Hepatocyte (in vitro differentiated cells): ENCODE measurements at regions not wholly inside any gene's neighbourhood (a gene's known extent, or its start where the extent isn't known, plus 50 kb on each side); places are given as distances from the start of the nearest gene placed in this dataset.
"Not testable (repeated sequence)": the region's sequence is repeated elsewhere in the genome, so short reads cannot be mapped to it uniquely, and the experiment has no call there.

Experiments used
- DNase-seq: peaks from one replicate; pipeline ENCODE4 v3.0.0-alpha.2; 2016; ENCODE audit warnings: low spot score
- H2AFZ ChIP-seq: fragments of 200-600 bp; sonication (generic); 2 replicates; pipeline ENCODE4 v1.6.0; 2016; ENCODE audit warnings: antibody characterized with exemption, mild to moderate bottlenecking
- H3K27ac ChIP-seq: fragments of 200-600 bp; sonication (generic); 2 replicates; pipeline ENCODE4 v1.5.1; 2016; ENCODE audit warnings: mild to moderate bottlenecking
- H3K27me3 ChIP-seq: fragments of 200-600 bp; sonication (generic); 2 replicates; pipeline ENCODE4 v1.6.1; 2016
- H3K36me3 ChIP-seq: fragments of 200-600 bp; sonication (generic); replicated peaks from 2 replicates; pipeline ENCODE4 v1.5.1; 2016; ENCODE audit warnings: low read depth; ENCODE audit not compliant: insufficient read depth
- H3K4me1 ChIP-seq: fragments of 200-600 bp; sonication (generic); 2 replicates; pipeline ENCODE4 v1.5.1; 2016; ENCODE audit warnings: mild to moderate bottlenecking, moderate library complexity; ENCODE audit not compliant: insufficient read depth
- H3K4me2 ChIP-seq: fragments of 200-600 bp; sonication (generic); 2 replicates; pipeline ENCODE4 v1.6.0; 2016
- H3K4me3 ChIP-seq: fragments of 200-600 bp; sonication (generic); 2 replicates; pipeline ENCODE4 v1.5.1; 2016; ENCODE audit warnings: mild to moderate bottlenecking
- H3K79me2 ChIP-seq: fragments of 200-600 bp; sonication (generic); 2 replicates; pipeline ENCODE4 v1.6.0; 2017; ENCODE audit warnings: mild to moderate bottlenecking
- H3K9me2 ChIP-seq: fragments of 200-600 bp; sonication (generic); replicated peaks from 2 replicates; pipeline ENCODE4 v1.6.0; 2017; ENCODE audit warnings: mild to moderate bottlenecking; ENCODE audit not compliant: insufficient read depth
- H3K9me3 ChIP-seq: fragments of 200-600 bp; sonication (generic); 2 replicates; pipeline ENCODE4 v1.5.1; 2016; ENCODE audit warnings: low read depth, mild to moderate bottlenecking
- H4K20me1 ChIP-seq: fragments of 200-600 bp; sonication (generic); 2 replicates; pipeline ENCODE4 v1.6.0; 2016; ENCODE audit warnings: mild to moderate bottlenecking; ENCODE audit not compliant: insufficient read depth, poor library complexity, severe bottlenecking
- EZH2 ChIP-seq: fragments of 200-600 bp; sonication (generic); IDR thresholded peaks from 2 replicates; pipeline ENCODE4 v1.6.1; 2016; ENCODE audit warnings: antibody characterized with exemption, mild to moderate bottlenecking, borderline replicate concordance
- EZH2phosphoT487 ChIP-seq: fragments of 200-600 bp; sonication (generic); IDR thresholded peaks from one replicate; pipeline ENCODE4 v1.6.1; 2018; ENCODE audit warnings: antibody characterized with exemption, mild to moderate bottlenecking, low read depth, moderate library complexity; ENCODE audit not compliant: unreplicated experiment, severe bottlenecking
- WGBS: methylation state at CpG from one replicate; pipeline ENCODE4 v1.1.6; 2016; ENCODE audit warnings: low lambda C conversion rate; ENCODE audit errors: missing lambda C conversion rate; 5-methylcytosine and 5-hydroxymethylcytosine counted together
- TF ChIP-seq, protein P1 (sequence below): fragments of 200-600 bp; sonication (generic); IDR thresholded peaks from 2 replicates; pipeline ENCODE4 v1.5.1; 2016; ENCODE audit warnings: antibody characterized with exemption, mild to moderate bottlenecking; ENCODE audit not compliant: poor library complexity

DNA sequence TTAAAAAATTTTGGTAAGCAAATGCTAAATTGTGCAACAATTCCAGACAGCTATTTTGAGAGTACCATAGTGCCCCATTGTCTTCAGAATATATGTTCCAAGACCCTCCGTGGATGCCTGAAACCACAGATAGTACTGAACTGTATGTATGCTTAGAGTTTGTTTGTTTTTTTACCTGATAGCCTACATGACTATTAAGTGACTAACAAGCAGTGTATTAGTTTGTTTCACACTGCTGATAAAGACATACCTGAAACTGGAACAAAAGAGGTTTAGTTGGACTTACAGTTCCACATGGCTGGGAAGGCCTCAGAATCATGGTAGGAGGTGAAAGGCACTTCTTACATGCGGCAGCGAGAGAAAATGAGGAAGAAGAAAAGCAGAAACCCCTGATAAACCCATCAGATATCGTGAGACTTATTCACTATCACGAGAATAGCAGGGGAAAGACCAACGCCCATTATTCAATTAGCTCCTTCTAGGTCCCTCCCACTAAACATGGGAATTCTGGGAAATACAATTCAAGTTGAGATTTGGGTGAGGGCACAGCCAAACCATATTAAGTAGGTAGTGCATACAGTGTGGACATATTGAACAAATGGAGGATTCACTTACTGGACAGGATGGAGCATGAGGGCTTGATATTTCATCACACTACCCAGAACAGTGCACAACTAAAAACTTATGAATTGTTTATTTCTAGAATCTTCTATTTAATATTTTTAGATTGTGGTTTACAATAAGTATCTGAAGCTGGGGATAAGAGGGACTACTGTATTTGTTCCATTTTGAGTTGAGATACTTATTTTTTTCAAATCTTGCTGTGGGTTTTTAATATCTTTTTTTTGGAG, 78.5 kb downstream of the LHX9 start:
- H3K4me2 ChIP-seq, result peak overlapping the region; percentile 32
- no peaks in the 10 kb centered on the region for H3K27me3 ChIP-seq
- TF ChIP-seq, protein P1, sequence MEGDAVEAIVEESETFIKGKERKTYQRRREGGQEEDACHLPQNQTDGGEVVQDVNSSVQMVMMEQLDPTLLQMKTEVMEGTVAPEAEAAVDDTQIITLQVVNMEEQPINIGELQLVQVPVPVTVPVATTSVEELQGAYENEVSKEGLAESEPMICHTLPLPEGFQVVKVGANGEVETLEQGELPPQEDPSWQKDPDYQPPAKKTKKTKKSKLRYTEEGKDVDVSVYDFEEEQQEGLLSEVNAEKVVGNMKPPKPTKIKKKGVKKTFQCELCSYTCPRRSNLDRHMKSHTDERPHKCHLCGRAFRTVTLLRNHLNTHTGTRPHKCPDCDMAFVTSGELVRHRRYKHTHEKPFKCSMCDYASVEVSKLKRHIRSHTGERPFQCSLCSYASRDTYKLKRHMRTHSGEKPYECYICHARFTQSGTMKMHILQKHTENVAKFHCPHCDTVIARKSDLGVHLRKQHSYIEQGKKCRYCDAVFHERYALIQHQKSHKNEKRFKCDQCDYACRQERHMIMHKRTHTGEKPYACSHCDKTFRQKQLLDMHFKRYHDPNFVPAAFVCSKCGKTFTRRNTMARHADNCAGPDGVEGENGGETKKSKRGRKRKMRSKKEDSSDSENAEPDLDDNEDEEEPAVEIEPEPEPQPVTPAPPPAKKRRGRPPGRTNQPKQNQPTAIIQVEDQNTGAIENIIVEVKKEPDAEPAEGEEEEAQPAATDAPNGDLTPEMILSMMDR, result no peak
- TF ChIP-seq EZH2phosphoT487 (no peak), EZH2 (no peak)
- no peaks in the 10 kb centered on the region for H3K9me2 ChIP-seq
- peak overlapping the region; percentile 85 for H3K27ac ChIP-seq
- peak overlapping the region; percentile 20 for H2AFZ ChIP-seq
- 77% methylated on average over 6 of the region's 6 CpGs for WGBS
- no peaks in the 10 kb centered on the region for H4K20me1 ChIP-seq
- no peaks in the 10 kb centered on the region for H3K36me3 ChIP-seq
- no peak for DNase-seq
- no peak overlapping the region for H3K4me3 ChIP-seq
- H3K4me1 ChIP-seq, result no peaks in the 10 kb centered on the region
- H3K9me3 ChIP-seq, result no peaks in the 10 kb centered on the region
- no peaks in the 10 kb centered on the region for H3K79me2 ChIP-seq

DNA sequence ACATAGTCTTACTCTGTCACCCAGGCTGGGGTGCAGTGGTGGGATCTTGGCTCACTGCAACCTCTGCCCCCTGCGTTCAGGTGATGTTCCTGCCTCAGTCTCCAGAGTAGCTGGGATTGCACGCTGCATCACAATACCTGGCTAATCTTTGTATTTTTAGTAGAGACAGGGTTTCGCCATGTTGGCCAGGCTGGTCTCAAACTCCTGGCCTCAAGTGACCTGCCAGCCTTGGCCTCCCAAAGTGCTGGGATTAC, 79.0 kb downstream of the LHX9 start:
- 96% methylated on average over 3 of the region's 3 CpGs for WGBS
- H2AFZ ChIP-seq, H3K9me3 ChIP-seq, H3K79me2 ChIP-seq, H3K4me3 ChIP-seq, H4K20me1 ChIP-seq, H3K4me2 ChIP-seq, H3K36me3 ChIP-seq, H3K27me3 ChIP-seq, DNase-seq, H3K4me1 ChIP-seq, H3K9me2 ChIP-seq: not testable (repeated sequence)
- peak overlapping the region; percentile 85 for H3K27ac ChIP-seq

DNA sequence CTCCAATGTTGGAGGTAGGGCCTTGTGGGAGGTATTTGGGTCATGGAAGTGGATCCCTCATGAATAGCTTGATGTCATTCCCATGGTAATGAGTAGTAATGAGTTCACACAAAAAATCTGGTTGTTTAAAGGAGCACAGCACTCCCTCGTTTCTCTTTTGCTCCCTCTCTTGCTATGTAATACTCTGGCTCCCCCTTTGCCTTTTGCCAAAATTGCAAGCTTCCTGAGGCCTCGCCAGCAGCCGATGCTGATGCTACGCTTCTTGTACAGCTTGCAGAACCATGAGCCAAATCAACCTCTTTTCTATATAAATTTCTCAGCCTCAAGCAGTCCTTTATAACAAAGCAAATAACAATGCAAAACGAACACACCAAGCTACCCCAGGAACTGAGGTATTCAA, 80.9 kb downstream of the LHX9 start:
- Histone ChIP-seq H3K36me3 (no peaks in the 10 kb centered on the region), H2AFZ (no peak overlapping the region), H3K4me2 (no peak overlapping the region), H3K9me3 (no peaks in the 10 kb centered on the region), H3K4me3 (no peak overlapping the region), H4K20me1 (no peaks in the 10 kb centered on the region), H3K79me2 (no peaks in the 10 kb centered on the region), H3K4me1 (no peaks in the 10 kb centered on the region), H3K27ac (no peak overlapping the region), H3K9me2 (no peaks in the 10 kb centered on the region), H3K27me3 (no peaks in the 10 kb centered on the region)
- TF ChIP-seq EZH2, result no peak
- TF ChIP-seq, protein P1, result no peak
- no peak for TF ChIP-seq EZH2phosphoT487
- DNase-seq, result no peak
- WGBS, result 71% methylated on average over 5 of the region's 5 CpGs

DNA sequence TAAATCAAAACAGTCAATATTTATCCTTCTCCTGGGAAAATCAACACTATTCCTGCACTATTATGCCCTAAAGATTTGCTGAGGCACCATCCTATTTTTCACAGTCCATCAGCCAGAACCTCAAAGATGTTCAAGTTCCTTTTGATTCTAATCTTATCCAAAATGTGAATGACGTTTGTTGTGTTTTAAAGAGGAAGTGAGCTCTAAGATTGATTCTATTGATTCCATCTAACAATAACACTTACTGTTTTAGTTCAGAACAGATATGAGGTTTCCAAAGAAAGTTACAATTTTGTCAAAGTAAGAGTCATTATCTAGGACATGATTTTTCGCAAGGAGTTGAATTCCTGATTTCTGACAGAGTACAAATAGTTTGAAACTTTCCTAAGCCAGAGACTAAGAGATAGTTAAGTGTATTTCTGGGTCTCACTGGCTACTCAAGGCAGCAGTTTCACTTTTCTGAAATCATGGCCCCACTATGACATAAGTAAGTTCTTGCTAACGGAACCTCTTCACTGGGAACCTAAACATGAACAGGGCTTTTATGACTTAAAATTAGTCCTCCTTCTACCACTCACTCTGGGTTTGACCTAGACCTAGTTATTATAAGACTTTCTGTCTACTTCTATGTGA, 84.7 kb downstream of the LHX9 start:
- no peak for DNase-seq
- Histone ChIP-seq H3K4me3 (no peak overlapping the region), H2AFZ (no peak overlapping the region), H3K9me3 (no peaks in the 10 kb centered on the region), H3K9me2 (no peaks in the 10 kb centered on the region), H3K4me2 (no peak overlapping the region), H3K36me3 (no peaks in the 10 kb centered on the region), H3K27me3 (no peaks in the 10 kb centered on the region), H3K4me1 (no peaks in the 10 kb centered on the region), H3K79me2 (no peaks in the 10 kb centered on the region), H4K20me1 (no peaks in the 10 kb centered on the region), H3K27ac (no peak overlapping the region)
- TF ChIP-seq EZH2phosphoT487 (no peak), EZH2 (no peak)
- TF ChIP-seq, protein P1, result no peak
- WGBS, result 82% methylated on average over 3 of the region's 3 CpGs
